Small intestine (tissue), 7 donors: ENCODE measurements at regions not wholly inside any gene's neighbourhood (a gene's known extent, or its start where the extent isn't known, plus 50 kb on each side); places are given as distances from the start of the nearest gene placed in this dataset.

Source experiments
- DNase-seq, 2 donors: peaks; one replicate each; pipeline versions ENCODE4 v3.0.0 to v3.0.0-alpha.2; 2013
- FAIRE-seq: peaks from 2 replicates; lab custom pipeline; 2012; peaks lifted over from hg19 to GRCh38; lab: Jason Lieb, UNC
- H3K27ac ChIP-seq, 3 donors: one replicate each; pipeline ENCODE4 v1.5.1; 2013; ENCODE audit warnings: low read length in 2 of 3, mild to moderate bottlenecking in 2 of 3, control low read depth in 1 of 3, inconsistent platforms in 1 of 3, low read depth in 1 of 3, moderate library complexity in 1 of 3
- H3K27me3 ChIP-seq, 3 donors: one replicate each; pipeline ENCODE4 v1.6.1; 2013; ENCODE audit warnings: low read length in 3 of 3, inconsistent platforms in 1 of 3; ENCODE audit not compliant: control insufficient read depth in 3 of 3, insufficient read depth in 3 of 3
- H3K36me3 ChIP-seq, 3 donors: one replicate each; pipeline ENCODE4 v1.6.1; 2013; ENCODE audit warnings: low read length in 3 of 3, inconsistent platforms in 1 of 3, low read depth in 1 of 3, mild to moderate bottlenecking in 1 of 3, moderate library complexity in 1 of 3; ENCODE audit not compliant: control insufficient read depth in 3 of 3, insufficient read depth in 2 of 3
- H3K4me1 ChIP-seq, 3 donors: one replicate each; pipeline ENCODE4 v1.6.1; 2013; ENCODE audit warnings: low read length in 2 of 3, inconsistent platforms in 1 of 3, low read depth in 1 of 3, mild to moderate bottlenecking in 1 of 3, moderate library complexity in 1 of 3; ENCODE audit not compliant: control insufficient read depth in 3 of 3, insufficient read depth in 2 of 3
- H3K4me3 ChIP-seq, 3 donors: one replicate each; pipeline ENCODE4 v1.5.1; 2013; ENCODE audit warnings: low read length in 3 of 3, control low read depth in 1 of 3, inconsistent platforms in 1 of 3, low read depth in 1 of 3, mild to moderate bottlenecking in 1 of 3, moderate library complexity in 1 of 3
- H3K9me3 ChIP-seq, 2 donors: one replicate each; pipeline ENCODE4 v1.6.1; 2013; ENCODE audit warnings: low read depth in 1 of 2, low read length in 1 of 2; ENCODE audit not compliant: control insufficient read depth in 2 of 2, insufficient read depth in 1 of 2
- WGBS, 3 donors: extraction: QIAGEN DNeasy Blood & Tissue Kit; methylation state at CpG; one replicate each; pipeline ENCODE4 v1.1.7; 2013; 5-methylcytosine and 5-hydroxymethylcytosine counted together
- donor health status: healthy with polysubstance abuse.
- donor health status: control.
- donor health status: control.
- donor health status: Bipolar disorder and iron deficiency.
- donor health status: healthy.

GRCh38 chr2:167702227-167702626 lies 545.2 kb downstream of the STK39 start:
- DNase-seq = no peak
- Histone ChIP-seq H3K9me3 (no peaks in the 10 kb centered on the region), H3K27ac (no peak overlapping the region), H3K4me1 (no peaks in the 10 kb centered on the region), H3K27me3 (no peaks in the 10 kb centered on the region), H3K36me3 (no peaks in the 10 kb centered on the region), H3K4me3 (no peak overlapping the region)
- no peak for FAIRE-seq
- 98 to 100% (median 100%) methylated on average over 1 of the region's 1 CpG for WGBS, 3 donors

- no peak overlapping the region for H3K27ac ChIP-seq
- DNase-seq (no peak), FAIRE-seq (no peak)
- 70 to 78% (median 72%) methylated on average over 4 of the region's 4 CpGs for WGBS, 3 donors
- H3K4me1 ChIP-seq = no peaks in the 10 kb centered on the region
- H3K9me3 ChIP-seq = no peaks in the 10 kb centered on the region
- H3K4me3 ChIP-seq = no peak overlapping the region
- no peaks in the 10 kb centered on the region for H3K27me3 ChIP-seq
- no peaks in the 10 kb centered on the region for H3K36me3 ChIP-seq
Measured at GRCh38 chr2:167701651-167702050, 545.7 kb downstream of the STK39 start.

GRCh38 chr2:167697948-167698347 lies 549.4 kb downstream of the STK39 start:
- Histone ChIP-seq H3K4me1 (no peaks in the 10 kb centered on the region), H3K27ac (no peak overlapping the region), H3K9me3 (no peaks in the 10 kb centered on the region), H3K27me3 (no peaks in the 10 kb centered on the region), H3K4me3 (no peak overlapping the region), H3K36me3 (no peaks in the 10 kb centered on the region)
- whole genome bisulfite sequencing, 3 donors = 76 to 87% (median 84%) methylated on average over 2 of the region's 2 CpGs
- DNase-seq (no peak), FAIRE-seq (no peak)

- no peak for DNase-seq
- no peak overlapping the region for H3K4me3 ChIP-seq
- no peaks in the 10 kb centered on the region for H3K4me1 ChIP-seq
- no peaks in the 10 kb centered on the region for H3K27me3 ChIP-seq
- H3K27ac ChIP-seq = no peak overlapping the region
- no peaks in the 10 kb centered on the region for H3K9me3 ChIP-seq
- FAIRE-seq = no peak
- H3K36me3 ChIP-seq = no peaks in the 10 kb centered on the region
- 68 to 78% (median 68%) methylated on average over 1 of the region's 1 CpG for WGBS, 3 donors
Measured at GRCh38 chr2:167697194-167697593, 550.2 kb downstream of the STK39 start.

- Histone ChIP-seq H3K9me3 (no peaks in the 10 kb centered on the region), H3K27ac (no peak overlapping the region), H3K4me1 (no peaks in the 10 kb centered on the region), H3K4me3 (no peak overlapping the region), H3K36me3 (no peaks in the 10 kb centered on the region), H3K27me3 (no peaks in the 10 kb centered on the region)
- DNase-seq (no peak), FAIRE-seq (no peak)
- 66 to 91% (median 82%) methylated on average over 2 of the region's 2 CpGs for WGBS, 3 donors
Measured at GRCh38 chr2:167692936-167693335, 554.5 kb downstream of the STK39 start.

GRCh38 chr2:167692191-167692590 lies 555.2 kb downstream of the STK39 start:
- Histone ChIP-seq H3K4me3 (no peak overlapping the region), H3K9me3 (no peaks in the 10 kb centered on the region), H3K27ac (no peak overlapping the region), H3K27me3 (no peaks in the 10 kb centered on the region), H3K36me3 (no peaks in the 10 kb centered on the region), H3K4me1 (no peaks in the 10 kb centered on the region)
- WGBS, 3 donors = 89 to 96% (median 91%) methylated on average over 1 of the region's 1 CpG
- FAIRE-seq (no peak), DNase-seq (no peak)

- 73 to 93% (median 92%) methylated on average over 2 of the region's 2 CpGs for WGBS, 3 donors
- Histone ChIP-seq H3K27me3 (no peaks in the 10 kb centered on the region), H3K9me3 (no peaks in the 10 kb centered on the region), H3K4me3 (no peak overlapping the region), H3K4me1 (no peaks in the 10 kb centered on the region), H3K27ac (no peak overlapping the region), H3K36me3 (no peaks in the 10 kb centered on the region)
- FAIRE-seq = no peak
- DNase-seq = peak in 1 of 2 donors; percentile 5
Measured at GRCh38 chr2:167689444-167689843, 558.0 kb downstream of the STK39 start.

- DNase-seq (no peak), FAIRE-seq (no peak)
- H3K4me3 ChIP-seq = no peak overlapping the region
- no peaks in the 10 kb centered on the region for H3K4me1 ChIP-seq
- no peaks in the 10 kb centered on the region for H3K9me3 ChIP-seq
- no peaks in the 10 kb centered on the region for H3K36me3 ChIP-seq
- WGBS, 3 donors = 81 to 89% (median 87%) methylated on average over 7 of the region's 7 CpGs
- H3K27me3 ChIP-seq = no peaks in the 10 kb centered on the region
- no peak overlapping the region for H3K27ac ChIP-seq
Measured at GRCh38 chr2:167686691-167687090, 560.7 kb downstream of the STK39 start.

GRCh38 chr2:167681234-167682015 lies 566.0 kb downstream of the STK39 start:
- H3K4me3 ChIP-seq = no peak overlapping the region
- 62 to 82% (median 79%) methylated on average over 6 of the region's 6 CpGs for WGBS, 3 donors

More at GRCh38 chr2:167681234-167682015, 566.0 kb downstream of the STK39 start:
- no peaks in the 10 kb centered on the region for H3K36me3 ChIP-seq
- no peak for FAIRE-seq
- DNase-seq = no peak
- no peak overlapping the region for H3K27ac ChIP-seq
- no peaks in the 10 kb centered on the region for H3K27me3 ChIP-seq
- no peaks in the 10 kb centered on the region for H3K4me1 ChIP-seq
- H3K9me3 ChIP-seq = no peaks in the 10 kb centered on the region
